HUES6 (cell line): ENCODE measurements at regions not wholly inside any gene's neighbourhood (a gene's known extent, or its start where the extent isn't known, plus 50 kb on each side); places are given as distances from the start of the nearest gene placed in this dataset.
"Not testable (repeated sequence)": the region's sequence is repeated elsewhere in the genome, so short reads cannot be mapped to it uniquely, and the experiment has no call there.

Experiments
- H3K27ac ChIP-seq: 2 replicates; pipeline ENCODE4 v1.7.0; 2013; ENCODE audit warnings: low read depth, mild to moderate bottlenecking, low read length, inconsistent platforms
- H3K27me3 ChIP-seq: 2 replicates; pipeline ENCODE4 v1.6.1; 2013; ENCODE audit warnings: low read length; ENCODE audit not compliant: control insufficient read depth, insufficient read depth
- H3K36me3 ChIP-seq: 2 replicates; pipeline ENCODE4 v1.6.1; 2013; ENCODE audit warnings: low read length; ENCODE audit not compliant: control insufficient read depth, insufficient read depth
- H3K4me1 ChIP-seq: 2 replicates; pipeline ENCODE4 v1.6.1; 2013; ENCODE audit warnings: low read length; ENCODE audit not compliant: control insufficient read depth, insufficient read depth
- H3K4me3 ChIP-seq: 2 replicates; pipeline ENCODE4 v1.5.1; 2013; ENCODE audit warnings: low read depth, low read length
- H3K9ac ChIP-seq: one replicate; pipeline ENCODE4 v1.6.1; 2013; ENCODE audit warnings: mild to moderate bottlenecking, low read length
- H3K9me3 ChIP-seq: 2 replicates; pipeline ENCODE4 v1.6.1; 2013; ENCODE audit warnings: low read depth, low read length; ENCODE audit not compliant: control insufficient read depth, insufficient read depth

DNA sequence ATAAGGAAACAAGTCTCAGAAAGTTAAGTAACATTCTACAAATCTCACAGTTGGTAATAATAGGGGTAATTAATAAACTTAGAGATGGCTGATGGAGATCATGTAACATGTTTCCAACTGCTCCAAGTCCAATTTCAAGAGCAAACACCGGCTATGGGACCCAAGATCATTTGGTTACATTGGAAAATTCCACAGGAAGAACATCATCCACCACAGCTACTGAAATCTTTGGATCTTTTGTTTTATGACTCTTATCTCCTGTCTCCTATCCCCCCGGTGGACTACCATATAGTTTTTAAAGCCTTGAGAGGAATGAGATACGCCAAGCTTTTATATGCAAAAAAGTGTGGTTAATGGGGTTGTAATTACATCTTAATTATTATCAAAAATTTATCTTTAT lies 216.1 kb downstream of the WNT5A start:
- Histone ChIP-seq H3K9me3 (no peaks in the 10 kb centered on the region), H3K4me1 (peaks cover 12% of the 10 kb centered on the region; the same call in 1 of the 2 replicates), H3K9ac (no peak overlapping the region), H3K36me3 (no peaks in the 10 kb centered on the region), H3K27me3 (no peaks in the 10 kb centered on the region), H3K4me3 (no peak overlapping the region), H3K27ac (no peak overlapping the region)

DNA sequence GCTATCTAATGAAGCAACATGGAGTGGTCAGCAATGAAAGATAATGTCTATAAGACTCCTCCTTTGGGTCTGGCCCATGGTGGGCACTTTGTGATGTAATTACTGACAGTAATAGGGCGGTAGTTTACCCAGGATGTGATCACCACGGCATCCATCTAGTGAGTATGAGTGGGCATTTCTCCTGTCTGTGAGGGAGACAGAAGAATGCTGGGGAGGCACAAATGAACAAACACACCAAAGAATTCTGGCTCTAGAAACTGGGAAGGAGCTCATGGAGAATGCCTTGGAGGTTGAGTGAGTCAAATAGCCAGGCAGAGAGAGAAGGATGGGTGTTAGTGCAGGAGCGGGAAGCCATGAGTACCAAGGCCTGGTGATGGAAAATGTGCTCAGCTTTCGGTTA lies 217.5 kb downstream of the WNT5A start:
- no peaks in the 10 kb centered on the region; the same call in 1 of the 2 replicates for H3K9me3 ChIP-seq
- no peak overlapping the region for H3K9ac ChIP-seq
- no peak overlapping the region for H3K4me3 ChIP-seq
- no peak overlapping the region for H3K27ac ChIP-seq
- H3K27me3 ChIP-seq: no peaks in the 10 kb centered on the region
- H3K36me3 ChIP-seq: no peaks in the 10 kb centered on the region
- H3K4me1 ChIP-seq: peaks cover 12% of the 10 kb centered on the region; the same call in 1 of the 2 replicates

DNA sequence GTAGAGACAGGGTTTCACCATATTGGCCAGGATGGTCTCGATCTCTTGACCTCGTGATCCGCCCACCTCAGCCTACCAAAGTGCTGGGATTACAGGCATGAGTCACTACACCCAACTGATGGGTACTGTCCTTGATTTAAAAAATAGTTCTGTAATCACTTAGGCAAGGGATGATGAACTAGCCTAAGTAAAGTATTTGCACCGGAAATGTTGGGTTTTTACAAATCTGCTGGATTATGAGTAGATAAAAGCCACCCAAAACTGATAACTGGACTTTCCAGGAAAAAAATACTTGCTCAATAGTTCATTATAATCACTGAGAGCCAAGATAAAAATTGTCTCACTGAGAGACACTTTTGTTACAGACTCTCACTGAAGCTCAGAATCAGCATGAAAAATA lies 218.0 kb downstream of the WNT5A start:
- Histone ChIP-seq H3K4me3 (no peak overlapping the region), H3K4me1 (peaks cover 12% of the 10 kb centered on the region; the same call in 1 of the 2 replicates), H3K36me3 (no peaks in the 10 kb centered on the region), H3K9me3 (no peaks in the 10 kb centered on the region; the same call in 1 of the 2 replicates), H3K27me3 (no peaks in the 10 kb centered on the region), H3K9ac (no peak overlapping the region), H3K27ac (no peak overlapping the region)

DNA sequence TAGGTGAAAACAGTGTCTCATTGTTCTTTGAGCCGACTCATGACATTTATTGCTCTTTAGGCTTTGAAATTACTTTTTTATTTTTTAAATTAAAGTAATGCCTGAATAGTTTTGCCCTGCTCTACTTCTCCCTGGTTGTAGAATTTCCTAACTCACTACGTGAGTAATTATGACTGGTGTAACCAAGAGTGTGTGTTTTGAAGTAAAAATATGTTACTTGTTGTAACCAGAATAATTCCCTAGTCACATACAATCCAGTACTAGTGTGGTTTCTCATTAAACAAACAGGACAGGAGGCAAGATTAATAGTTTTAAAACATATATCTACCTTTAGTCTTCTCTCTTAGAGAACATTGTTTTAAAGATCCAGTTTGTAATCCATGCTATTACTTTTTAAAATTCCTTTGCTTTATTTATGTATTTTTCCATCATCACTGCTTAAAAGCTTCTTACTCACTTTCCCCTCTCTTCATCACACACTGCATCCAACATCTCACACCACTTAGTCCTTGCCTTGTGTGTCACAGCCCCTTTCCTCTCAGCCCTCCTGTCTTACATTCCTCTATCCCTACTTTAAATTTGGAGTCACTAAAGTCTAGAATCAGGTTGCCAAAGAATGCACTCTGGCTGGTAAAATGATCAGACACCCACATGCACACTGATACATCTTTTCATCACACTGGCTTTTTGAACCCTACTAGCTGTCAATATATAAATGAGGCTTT lies 219.7 kb downstream of the WNT5A start:
- Histone ChIP-seq H3K27me3 (no peaks in the 10 kb centered on the region), H3K4me3 (no peak overlapping the region), H3K9me3 (no peaks in the 10 kb centered on the region; the same call in 1 of the 2 replicates), H3K36me3 (no peaks in the 10 kb centered on the region), H3K27ac (no peak overlapping the region), H3K4me1 (peaks cover 9% of the 10 kb centered on the region; the same call in 1 of the 2 replicates), H3K9ac (no peak overlapping the region)

DNA sequence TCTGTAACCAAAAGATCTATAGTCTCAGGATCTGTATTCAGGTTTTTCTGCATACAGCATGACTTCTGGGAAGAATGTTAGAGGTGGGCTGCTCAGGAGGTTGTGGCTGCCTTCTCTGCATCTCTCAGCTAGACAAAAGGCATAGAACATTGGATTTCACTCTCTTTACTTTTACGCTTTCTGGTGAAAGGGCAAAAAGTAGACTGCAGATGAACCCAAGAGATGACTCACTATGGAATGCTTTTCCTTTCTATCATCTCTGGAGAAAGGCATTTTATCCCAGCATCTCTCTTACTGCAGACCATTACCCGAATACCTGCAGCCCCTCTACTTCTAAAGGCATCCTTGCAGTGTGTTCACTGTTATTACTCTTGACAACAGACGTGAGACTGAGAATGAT lies 222.2 kb downstream of the WNT5A start:
- Histone ChIP-seq H3K27ac (no peak overlapping the region), H3K36me3 (no peaks in the 10 kb centered on the region), H3K9me3 (no peaks in the 10 kb centered on the region; the same call in 1 of the 2 replicates), H3K4me1 (no peaks in the 10 kb centered on the region), H3K4me3 (no peak overlapping the region), H3K9ac (no peak overlapping the region), H3K27me3 (no peaks in the 10 kb centered on the region)

DNA sequence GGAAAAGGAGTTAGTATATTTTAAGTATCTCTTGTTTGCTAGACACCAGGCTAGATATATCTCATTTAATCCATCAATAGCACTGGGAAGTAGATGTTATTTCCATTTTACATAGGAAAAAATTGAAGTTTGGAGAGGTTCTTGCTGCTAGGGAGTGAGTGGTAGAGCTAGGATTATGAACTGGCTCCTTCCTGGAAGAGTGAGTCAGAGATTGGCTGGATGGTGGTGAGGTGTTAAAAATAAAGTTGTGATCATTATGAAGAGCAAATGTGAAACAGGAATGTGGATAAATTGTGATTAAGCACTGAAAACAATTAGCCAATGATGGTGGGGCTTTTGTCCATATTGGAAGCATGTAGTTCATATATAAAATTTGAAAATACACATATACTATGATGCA lies 234.2 kb downstream of the WNT5A start:
- Histone ChIP-seq H3K36me3 (no peaks in the 10 kb centered on the region), H3K9me3 (peaks cover 26% of the 10 kb centered on the region), H3K27me3 (no peaks in the 10 kb centered on the region), H3K9ac (no peak overlapping the region), H3K4me1 (no peaks in the 10 kb centered on the region), H3K27ac (no peak overlapping the region), H3K4me3 (no peak overlapping the region)

DNA sequence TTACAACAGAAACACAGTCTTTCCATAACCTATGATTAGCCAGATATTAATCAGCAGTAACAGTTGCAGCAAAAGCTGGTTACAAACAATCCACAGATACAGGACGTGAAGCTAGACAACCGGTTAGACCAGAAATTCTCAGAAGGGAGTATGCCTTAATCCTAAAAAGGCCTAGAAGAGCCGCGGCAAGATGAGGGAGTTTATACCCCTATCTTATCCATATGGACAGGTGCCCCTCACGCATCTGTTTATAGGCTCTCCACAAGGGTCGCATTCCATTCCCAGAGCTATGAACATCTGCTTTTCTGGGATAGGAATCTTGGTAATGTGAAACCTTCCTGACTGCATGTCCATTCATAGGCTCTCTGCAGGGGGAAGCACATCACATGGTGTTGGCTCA lies 237.9 kb downstream of the WNT5A start:
- H3K9me3 ChIP-seq: peaks cover 31% of the 10 kb centered on the region
- not testable (repeated sequence) for H3K27me3 ChIP-seq, H3K4me3 ChIP-seq, H3K9ac ChIP-seq, H3K36me3 ChIP-seq, H3K4me1 ChIP-seq, H3K27ac ChIP-seq

DNA sequence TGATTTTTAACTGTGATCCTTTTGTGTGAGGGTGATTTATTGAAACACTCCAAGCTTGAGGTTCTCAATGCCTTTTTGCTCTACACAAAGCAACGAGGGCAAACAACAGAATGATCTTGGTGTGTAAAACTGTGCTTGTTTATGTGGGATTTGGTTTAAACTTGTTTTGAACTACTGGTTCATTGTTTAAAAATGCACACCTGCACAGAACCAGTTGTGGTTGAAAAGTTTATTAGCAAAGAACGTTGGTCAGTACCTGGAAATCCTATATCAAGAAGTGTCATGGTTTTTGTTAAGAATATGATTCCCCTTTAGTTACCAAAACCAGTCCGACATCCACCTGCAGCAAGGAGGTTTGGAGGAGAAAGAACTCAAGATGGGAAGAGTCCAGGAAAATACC lies 239.4 kb downstream of the WNT5A start:
- Histone ChIP-seq H3K9ac (no peak overlapping the region), H3K4me3 (no peak overlapping the region), H3K27me3 (no peaks in the 10 kb centered on the region), H3K9me3 (peaks cover 31% of the 10 kb centered on the region), H3K36me3 (no peaks in the 10 kb centered on the region), H3K27ac (no peak overlapping the region), H3K4me1 (no peaks in the 10 kb centered on the region)

DNA sequence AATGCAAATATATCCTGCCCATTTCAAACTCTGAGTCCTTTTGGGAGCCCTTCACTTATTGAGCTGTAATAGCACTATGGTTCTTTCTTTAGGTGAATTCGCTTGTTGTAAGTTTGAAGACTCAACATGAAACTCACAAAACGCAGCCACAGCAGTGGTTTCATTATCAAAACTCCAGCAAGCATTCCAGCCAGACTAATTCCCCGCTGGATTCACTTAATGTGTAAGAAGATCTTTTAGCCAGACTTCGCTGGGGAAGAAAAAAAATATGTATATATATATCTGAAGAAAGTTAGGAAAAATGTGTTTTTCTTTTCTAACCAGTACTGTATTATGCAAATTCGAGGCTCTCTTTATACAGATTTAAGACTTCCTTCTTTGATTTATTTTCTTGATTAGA lies 241.1 kb downstream of the WNT5A start:
- no peak overlapping the region for H3K27ac ChIP-seq
- H3K9me3 ChIP-seq: peaks cover 31% of the 10 kb centered on the region
- no peaks in the 10 kb centered on the region for H3K36me3 ChIP-seq
- no peak overlapping the region for H3K9ac ChIP-seq
- H3K27me3 ChIP-seq: no peaks in the 10 kb centered on the region
- no peak overlapping the region for H3K4me3 ChIP-seq
- H3K4me1 ChIP-seq: no peaks in the 10 kb centered on the region

DNA sequence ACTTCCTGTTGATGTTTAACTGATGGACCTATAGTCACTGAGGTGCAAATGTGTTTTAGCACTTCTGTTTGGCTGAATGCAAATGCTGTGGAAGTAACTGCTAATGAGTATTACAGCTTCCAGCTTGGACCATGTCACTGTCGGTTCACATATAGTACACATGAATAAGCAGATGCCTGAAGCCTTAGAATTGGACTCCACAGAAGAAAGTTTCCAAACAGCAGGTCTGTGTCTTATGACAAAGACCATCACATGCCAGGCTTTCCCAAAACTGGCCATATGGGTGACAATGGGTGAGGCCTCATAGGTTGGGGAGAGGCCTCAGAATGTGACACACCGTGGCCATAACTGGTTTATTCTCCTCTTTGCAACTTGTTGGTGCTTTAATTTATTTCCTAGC lies 241.8 kb downstream of the WNT5A start:
- Histone ChIP-seq H3K36me3 (no peaks in the 10 kb centered on the region), H3K9me3 (peaks cover 26% of the 10 kb centered on the region), H3K9ac (no peak overlapping the region), H3K4me3 (no peak overlapping the region), H3K4me1 (no peaks in the 10 kb centered on the region), H3K27ac (no peak overlapping the region), H3K27me3 (no peaks in the 10 kb centered on the region)

DNA sequence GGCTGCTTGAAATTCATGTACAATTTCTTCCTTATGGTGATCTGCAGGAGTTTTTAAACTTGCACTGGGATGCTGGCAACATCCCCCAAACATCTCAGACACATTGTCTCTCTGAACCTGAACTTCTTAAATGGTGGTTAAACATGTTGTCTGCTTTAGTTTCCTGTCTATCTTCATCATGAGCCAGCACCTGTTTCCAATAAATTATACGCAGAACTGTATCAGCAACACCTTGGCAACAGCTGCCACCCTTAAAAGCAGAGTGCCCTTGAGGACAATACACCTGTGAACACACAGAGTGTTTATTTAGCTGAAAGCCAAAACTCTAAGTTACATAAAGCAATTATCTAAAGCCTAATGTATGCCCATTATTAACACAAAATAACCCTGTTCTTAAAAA lies 242.9 kb downstream of the WNT5A start:
- Histone ChIP-seq H3K9ac (no peak overlapping the region), H3K36me3 (no peaks in the 10 kb centered on the region), H3K27me3 (no peaks in the 10 kb centered on the region), H3K4me1 (no peaks in the 10 kb centered on the region), H3K9me3 (peaks cover 15% of the 10 kb centered on the region), H3K4me3 (no peak overlapping the region), H3K27ac (no peak overlapping the region)
